ENCODE measurements at regions not wholly inside any gene's neighbourhood (a gene's known extent, or its start where the extent isn't known, plus 50 kb on each side); places are given as distances from the start of the nearest gene placed in this dataset.

DNA sequence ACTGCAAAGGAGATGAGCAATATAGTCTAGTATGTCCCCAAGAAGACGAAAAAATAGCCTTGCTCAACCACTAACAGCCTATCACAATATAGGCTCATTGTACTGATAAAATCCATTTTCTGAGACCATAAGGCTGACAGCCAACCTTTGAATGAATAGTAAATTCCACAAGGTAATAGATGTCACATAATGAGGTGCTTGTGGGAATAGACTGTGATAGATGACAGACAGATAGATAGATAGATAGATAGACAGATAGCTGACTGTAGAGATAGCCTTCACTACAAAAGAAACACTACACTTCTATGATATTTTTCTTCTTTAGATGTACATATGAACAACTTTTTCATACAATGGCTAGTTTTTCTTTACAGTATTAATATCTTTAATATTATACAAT, 760.3 kb upstream of the NRSN1 start:
- TF ChIP-seq CTCF (IDR thresholded peaks at IDR 0.05) (no peak), EP300 (IDR thresholded peaks at IDR 0.05) (no peak)

Measured in stomach (tissue), 4 donors.